BJ (cell line): ENCODE measurements at regions not wholly inside any gene's neighbourhood (a gene's known extent, or its start where the extent isn't known, plus 50 kb on each side); places are given as distances from the start of the nearest gene placed in this dataset.

Experiments
- CTCF ChIA-PET: fragments of 350-600 bp; formaldehyde crosslinking; extraction: SDS; loops from one replicate; lab custom pipeline; 2021; ENCODE audit warnings: antibody characterized with exemption, inconsistent platforms; lab: Yijun Ruan, JAX
- POLR2A ChIA-PET: fragments of 300-600 bp; sonication (Branson Sonifier 250); formaldehyde crosslinking; extraction: SDS; loops from one replicate; lab custom pipeline; 2021; ENCODE audit warnings: antibody characterized with exemption; lab: Charles Lee
- DNase-seq: peaks from one replicate; pipeline ENCODE4 v3.0.0-alpha.2; 2011; ENCODE audit warnings: low read depth
- H3K27me3 ChIP-seq: 2 replicates; pipeline ENCODE4 v1.6.0; 2011; ENCODE audit warnings: low read length; ENCODE audit not compliant: control insufficient read depth, insufficient read depth
- H3K36me3 ChIP-seq: 2 replicates; pipeline ENCODE4 v1.5.1; 2011; ENCODE audit warnings: low read length; ENCODE audit not compliant: control insufficient read depth, insufficient read depth
- H3K4me3 ChIP-seq: 2 replicates; pipeline ENCODE4 v1.5.1; 2011; ENCODE audit warnings: low read depth, mild to moderate bottlenecking, control low read depth, low read length
- CTCF ChIP-seq: IDR thresholded peaks from 2 replicates; pipeline ENCODE4 v1.5.1; 2011; ENCODE audit warnings: low read depth, mild to moderate bottlenecking, control low read depth, inconsistent platforms, low read length, moderate library complexity; ENCODE audit not compliant: insufficient read depth

- H3K27me3 ChIP-seq, result peaks cover 4% of the 10 kb centered on the region; the same call in 1 of the 2 replicates
- POLR2A ChIA-PET, result no interaction called here
- no peak overlapping the region for H3K4me3 ChIP-seq
- CTCF ChIA-PET, result no interaction called here
- no peak for DNase-seq
- no peak for TF ChIP-seq CTCF
- no peaks in the 10 kb centered on the region for H3K36me3 ChIP-seq
Observed at GRCh38 chr3:194225988-194226663, 90.2 kb downstream of the HES1 start.

DNA sequence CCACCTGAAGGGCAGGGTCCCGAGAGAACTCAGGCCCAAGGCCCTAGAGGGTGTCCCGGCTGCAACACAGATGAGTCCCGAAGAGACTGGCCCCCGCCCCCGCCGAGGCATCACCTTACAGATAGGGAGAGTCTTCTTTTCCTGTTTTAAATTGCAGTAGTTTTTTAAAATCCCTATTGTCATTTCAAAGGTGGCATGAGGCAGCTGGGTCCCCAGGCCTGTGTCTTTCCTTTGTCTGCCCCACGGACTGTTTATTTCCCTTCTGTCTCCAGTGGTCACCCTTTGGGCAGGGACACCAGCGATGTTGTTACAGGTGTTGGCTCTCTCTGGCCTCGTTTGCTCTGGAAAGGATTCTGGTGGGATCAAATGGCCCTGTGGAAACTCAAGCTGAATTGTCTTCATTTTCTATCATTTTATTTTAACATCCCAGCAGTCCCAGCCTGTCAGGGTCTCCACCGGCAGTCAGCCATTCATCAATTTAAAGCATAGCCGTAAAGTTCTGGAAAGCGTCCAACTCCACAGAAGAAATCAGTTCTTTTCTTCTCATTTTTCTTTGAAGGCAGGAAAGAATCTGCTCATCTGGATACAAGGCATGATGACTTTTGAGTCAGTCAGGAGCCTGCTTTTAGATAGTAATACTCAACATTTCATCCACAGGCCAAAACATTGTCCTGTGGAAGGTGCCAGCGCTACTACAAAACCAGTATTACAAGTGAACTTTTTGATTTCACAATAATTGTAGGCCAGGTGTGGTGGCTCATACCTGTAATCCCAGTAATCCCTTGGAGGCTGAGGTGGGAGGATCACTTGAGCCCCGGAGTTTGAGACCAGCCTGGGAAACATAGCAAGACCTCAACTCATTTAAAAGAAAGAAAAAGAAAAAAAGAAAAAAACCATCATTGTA is 96.2 kb downstream of the HES1 start:
- no peak for DNase-seq
- H3K27me3 ChIP-seq, result no peaks in the 10 kb centered on the region; the same call in 1 of the 2 replicates
- ChIA-PET POLR2A (no interaction called here), CTCF (no interaction called here)
- H3K36me3 ChIP-seq, result no peaks in the 10 kb centered on the region
- no peak overlapping the region for H3K4me3 ChIP-seq
- no peak for TF ChIP-seq CTCF

DNA sequence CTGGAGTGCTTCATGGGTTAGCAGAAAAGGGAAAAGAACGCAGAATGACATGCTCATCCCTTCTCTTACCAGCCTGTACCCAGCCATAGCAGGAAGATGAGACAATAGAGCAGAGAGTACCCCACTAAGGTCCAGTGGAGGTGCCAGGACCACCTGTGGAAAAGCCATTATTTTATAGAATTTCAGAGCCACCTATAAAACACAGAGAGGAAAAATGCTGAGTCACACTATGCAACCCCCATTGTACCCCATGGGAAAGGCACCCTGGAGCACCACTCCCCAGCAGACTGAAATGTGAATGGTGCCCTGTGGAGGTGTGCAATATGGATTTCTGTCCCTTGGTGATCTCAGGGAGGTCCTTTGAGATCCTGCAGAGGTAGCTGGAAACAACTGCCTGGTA is 97.2 kb downstream of the HES1 start:
- ChIA-PET POLR2A (no interaction called here), CTCF (interaction anchor here (1.0 kb wide), 1 partner anchor 17 kb away, joined by 3 read pairs; no protein-coding TSS in a partner anchor)
- Histone ChIP-seq H3K4me3 (no peak overlapping the region), H3K27me3 (no peaks in the 10 kb centered on the region; the same call in 1 of the 2 replicates), H3K36me3 (no peaks in the 10 kb centered on the region)
- no peak for TF ChIP-seq CTCF
- no peak for DNase-seq

GRCh38 chr3:194235160-194235559 is 99.2 kb downstream of the HES1 start:
- ChIA-PET POLR2A (no interaction called here), CTCF (interaction anchor here (0.9 kb wide), 1 partner anchor 10 kb away, joined by 3 read pairs; no protein-coding TSS in a partner anchor)
- Histone ChIP-seq H3K36me3 (no peaks in the 10 kb centered on the region), H3K27me3 (no peaks in the 10 kb centered on the region; the same call in 1 of the 2 replicates), H3K4me3 (no peak overlapping the region)
- no peak for TF ChIP-seq CTCF
- DNase-seq, result no peak

DNA sequence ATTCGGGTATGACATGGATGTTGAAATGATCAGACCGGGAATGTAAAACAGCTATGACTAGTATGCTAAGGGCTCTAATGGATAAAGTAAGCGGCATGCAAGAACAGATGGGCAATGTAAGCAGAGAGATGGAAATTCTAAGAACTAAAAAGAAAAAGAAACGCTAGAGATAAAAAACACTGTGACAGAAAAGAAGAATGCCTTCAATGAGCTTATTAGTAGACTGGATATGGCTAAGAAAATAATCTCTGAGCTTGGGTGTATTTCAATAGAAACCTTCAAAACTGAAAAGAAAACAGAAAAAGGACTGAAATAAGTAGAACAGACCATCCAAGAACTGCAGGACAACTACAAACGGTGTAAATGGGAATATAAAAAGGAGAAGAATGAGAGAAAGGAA is 101.2 kb downstream of the HES1 start:
- ChIA-PET POLR2A (no interaction called here), CTCF (interaction anchor here (1.0 to 1.7 kb wide), 2 partner anchors 9 to 28 kb away, joined by 3 to 4 read pairs; no protein-coding TSS in a partner anchor)
- no peaks in the 10 kb centered on the region; the same call in 1 of the 2 replicates for H3K27me3 ChIP-seq
- no peaks in the 10 kb centered on the region for H3K36me3 ChIP-seq
- no peak for DNase-seq
- no peak overlapping the region for H3K4me3 ChIP-seq
- no peak for TF ChIP-seq CTCF
